Activated naive CD4-positive, alpha-beta T cell treated with anti-CD3 and anti-CD28 coated beads for 36 hours (primary cell): ENCODE measurements at regions not wholly inside any gene's neighbourhood (a gene's known extent, or its start where the extent isn't known, plus 50 kb on each side); places are given as distances from the start of the nearest gene placed in this dataset.

ENCODE experiments used
- CTCF ChIA-PET: fragments of 350-600 bp; sonication (Branson Sonifier 250); formaldehyde crosslinking; loops from one replicate; lab custom pipeline; 2021; ENCODE audit warnings: antibody characterized with exemption; lab: Charles Lee
- DNase-seq: peaks from one replicate; pipeline ENCODE4 v3.0.0-alpha.2; 2020
- H3K27ac Mint-ChIP-seq: one replicate; pipeline ENCODE4 v1.8.0; 2021; ENCODE audit warnings: mild to moderate bottlenecking, mixed read lengths
- H3K27me3 Mint-ChIP-seq: one replicate; pipeline ENCODE4 v1.8.0; 2021; ENCODE audit warnings: low read depth, mixed read lengths
- H3K36me3 Mint-ChIP-seq: one replicate; pipeline ENCODE4 v1.8.0; 2021; ENCODE audit warnings: low read depth, mixed read lengths
- H3K4me1 Mint-ChIP-seq: one replicate; pipeline ENCODE4 v1.8.0; 2021; ENCODE audit warnings: low read depth, mixed read lengths
- H3K4me3 Mint-ChIP-seq: one replicate; pipeline ENCODE4 v1.8.0; 2021; ENCODE audit warnings: mild to moderate bottlenecking, moderate library complexity, mixed read lengths
- H3K9me3 Mint-ChIP-seq: one replicate; pipeline ENCODE4 v1.8.0; 2021; ENCODE audit warnings: mixed read lengths
- intact Hi-C: fragments of 100-400 bp; cut with micrococcal nuclease; formaldehyde crosslinking; loops from one replicate; pipeline ENCODE4 v1.15.1; 2023

- CTCF ChIA-PET: no interaction called here
- no peak overlapping the region for H3K27ac Mint-ChIP-seq
- H3K9me3 Mint-ChIP-seq: no peaks in the 10 kb centered on the region
- no peaks in the 10 kb centered on the region for H3K36me3 Mint-ChIP-seq
- H3K4me3 Mint-ChIP-seq: no peak overlapping the region
- no peaks in the 10 kb centered on the region for H3K27me3 Mint-ChIP-seq
- intact Hi-C loops: no loop called here
- no peaks in the 10 kb centered on the region for H3K4me1 Mint-ChIP-seq
- DNase-seq: no peak
These were observed 674.1 kb downstream of the NR2F1-AS1 start for GRCh38 chr5:92906798-92907376.

DNA sequence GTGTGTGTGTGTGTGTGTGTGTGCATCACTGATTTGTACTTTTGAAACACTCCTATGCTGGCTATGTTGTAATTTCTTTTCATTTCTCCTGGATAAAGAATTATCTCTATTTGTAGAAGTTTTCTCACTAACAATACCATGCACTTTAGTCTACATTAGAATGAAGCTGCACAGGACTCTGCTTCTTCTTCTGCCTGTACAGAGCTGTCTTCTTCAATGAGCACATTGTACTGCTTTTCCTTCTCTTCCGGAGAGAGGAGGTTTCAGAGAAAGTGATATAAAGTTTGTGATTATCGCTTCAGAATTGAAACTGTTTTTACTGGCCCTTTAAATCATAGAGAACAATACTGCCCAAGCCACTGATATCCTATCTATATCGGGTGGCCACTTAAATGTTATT, 677.0 kb downstream of the NR2F1-AS1 start:
- CTCF ChIA-PET: no interaction called here
- H3K27ac Mint-ChIP-seq: no peak overlapping the region
- no peaks in the 10 kb centered on the region for H3K27me3 Mint-ChIP-seq
- H3K4me3 Mint-ChIP-seq: no peak overlapping the region
- H3K36me3 Mint-ChIP-seq: no peaks in the 10 kb centered on the region
- DNase-seq: no peak
- intact Hi-C loops: no loop called here
- H3K9me3 Mint-ChIP-seq: no peaks in the 10 kb centered on the region
- H3K4me1 Mint-ChIP-seq: no peaks in the 10 kb centered on the region

- H3K9me3 Mint-ChIP-seq: no peaks in the 10 kb centered on the region
- H3K36me3 Mint-ChIP-seq: no peaks in the 10 kb centered on the region
- CTCF ChIA-PET: no interaction called here
- no peak overlapping the region for H3K27ac Mint-ChIP-seq
- no peaks in the 10 kb centered on the region for H3K4me1 Mint-ChIP-seq
- intact Hi-C loops: no loop called here
- H3K27me3 Mint-ChIP-seq: peaks cover 2% of the 10 kb centered on the region
- DNase-seq: no peak
- no peak overlapping the region for H3K4me3 Mint-ChIP-seq
These were observed 681.4 kb downstream of the NR2F1-AS1 start for GRCh38 chr5:92899611-92900010.

DNA sequence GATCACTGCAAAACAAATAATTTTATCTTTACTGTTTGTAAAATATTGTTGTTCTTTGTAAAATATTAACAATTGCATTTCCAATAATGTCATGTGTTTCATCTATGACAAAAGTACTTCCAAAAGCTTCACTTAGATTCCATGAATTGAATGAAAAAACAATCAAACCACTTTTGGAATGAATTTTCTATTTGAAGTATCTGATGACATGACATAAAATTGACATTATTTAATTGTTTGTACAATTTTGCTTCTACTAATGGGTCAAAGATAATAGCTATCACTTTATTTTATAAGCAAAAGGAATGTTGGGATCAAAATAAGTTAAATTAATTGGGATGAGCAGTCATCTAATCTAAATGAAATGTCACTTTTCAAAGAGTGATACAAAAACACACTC, 684.3 kb downstream of the NR2F1-AS1 start:
- H3K4me3 Mint-ChIP-seq: no peak overlapping the region
- CTCF ChIA-PET: no interaction called here

DNA sequence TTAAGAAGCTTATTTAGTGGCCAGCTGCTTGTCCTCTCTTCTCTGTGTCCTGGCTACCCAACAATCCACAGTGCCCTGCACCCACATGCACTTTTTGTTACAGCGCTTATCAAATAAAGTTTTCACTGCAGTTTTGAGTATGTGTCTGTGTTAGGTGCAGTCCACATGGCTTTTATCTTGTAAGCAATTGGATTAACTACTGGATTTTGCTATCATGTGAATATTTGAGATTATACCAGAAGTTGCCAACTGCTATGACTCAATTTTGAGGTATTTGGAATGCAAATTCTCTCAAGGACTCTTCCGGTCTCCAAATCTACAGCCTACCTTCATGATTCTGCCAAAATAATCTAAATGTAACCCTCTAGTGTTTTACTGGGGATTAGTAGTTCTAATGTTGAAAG, 690.2 kb downstream of the NR2F1-AS1 start:
- H3K4me1 Mint-ChIP-seq: no peaks in the 10 kb centered on the region
- CTCF ChIA-PET: no interaction called here
- intact Hi-C loops: no loop called here

More for the DNA sequence above, 684.3 kb downstream of the NR2F1-AS1 start:
- intact Hi-C loops: no loop called here
- no peaks in the 10 kb centered on the region for H3K4me1 Mint-ChIP-seq
- no peaks in the 10 kb centered on the region for H3K36me3 Mint-ChIP-seq
- DNase-seq: no peak
- H3K9me3 Mint-ChIP-seq: peaks cover 3% of the 10 kb centered on the region
- H3K27me3 Mint-ChIP-seq: peaks cover 2% of the 10 kb centered on the region
- H3K27ac Mint-ChIP-seq: no peak overlapping the region

GRCh38 chr5:92889140-92889539, 691.9 kb downstream of the NR2F1-AS1 start:
- peaks cover 5% of the 10 kb centered on the region for H3K9me3 Mint-ChIP-seq
- no peak overlapping the region for H3K4me3 Mint-ChIP-seq
- no peaks in the 10 kb centered on the region for H3K36me3 Mint-ChIP-seq
- DNase-seq: no peak
- intact Hi-C loops: no loop called here
- H3K27me3 Mint-ChIP-seq: no peaks in the 10 kb centered on the region
- no peak overlapping the region for H3K27ac Mint-ChIP-seq
- CTCF ChIA-PET: no interaction called here
- H3K4me1 Mint-ChIP-seq: no peaks in the 10 kb centered on the region

More for the DNA sequence above, 690.2 kb downstream of the NR2F1-AS1 start:
- H3K9me3 Mint-ChIP-seq: peaks cover 5% of the 10 kb centered on the region
- no peak overlapping the region for H3K4me3 Mint-ChIP-seq
- no peaks in the 10 kb centered on the region for H3K36me3 Mint-ChIP-seq
- no peaks in the 10 kb centered on the region for H3K27me3 Mint-ChIP-seq
- no peak overlapping the region for H3K27ac Mint-ChIP-seq
- no peak for DNase-seq

DNA sequence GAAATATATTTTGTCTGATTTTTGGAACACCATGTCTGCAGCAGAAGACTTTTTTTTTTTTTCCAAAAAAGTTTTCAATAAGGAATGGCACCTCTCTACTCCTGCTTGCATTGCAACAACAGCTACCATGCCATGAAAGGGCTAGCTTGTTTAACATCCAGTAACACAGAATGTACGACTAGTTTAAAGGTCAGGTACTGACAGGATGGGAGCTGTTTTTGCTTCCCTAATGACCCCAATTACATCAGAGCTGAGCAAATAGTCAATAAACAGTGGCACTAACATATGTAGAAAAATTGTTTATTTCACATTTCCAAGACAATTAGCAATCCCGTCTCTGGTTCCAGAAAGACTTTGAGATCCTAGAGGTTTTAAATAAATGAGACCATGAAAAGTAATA, 693.8 kb downstream of the NR2F1-AS1 start:
- no peaks in the 10 kb centered on the region for H3K27me3 Mint-ChIP-seq
- no peak overlapping the region for H3K27ac Mint-ChIP-seq
- CTCF ChIA-PET: interaction anchor here (0.6 kb wide), 1 partner anchor 369 kb away, joined by 3 read pairs; no protein-coding TSS in a partner anchor
- intact Hi-C loops: no loop called here
- DNase-seq: no peak
- H3K9me3 Mint-ChIP-seq: peaks cover 2% of the 10 kb centered on the region
- H3K4me3 Mint-ChIP-seq: no peak overlapping the region
- no peaks in the 10 kb centered on the region for H3K36me3 Mint-ChIP-seq
- H3K4me1 Mint-ChIP-seq: no peaks in the 10 kb centered on the region

GRCh38 chr5:92886751-92887150, 694.3 kb downstream of the NR2F1-AS1 start:
- H3K4me3 Mint-ChIP-seq: no peak overlapping the region

GRCh38 chr5:92885950-92886349, 695.1 kb downstream of the NR2F1-AS1 start:
- Mint-ChIP-seq H3K27me3 (no peaks in the 10 kb centered on the region), H3K9me3 (peaks cover 2% of the 10 kb centered on the region), H3K4me3 (no peak overlapping the region), H3K4me1 (no peaks in the 10 kb centered on the region), H3K36me3 (no peaks in the 10 kb centered on the region), H3K27ac (no peak overlapping the region)
- DNase-seq: no peak
- CTCF ChIA-PET: no interaction called here
- intact Hi-C loops: no loop called here

More at GRCh38 chr5:92886751-92887150, 694.3 kb downstream of the NR2F1-AS1 start:
- no peaks in the 10 kb centered on the region for H3K36me3 Mint-ChIP-seq
- intact Hi-C loops: no loop called here
- H3K27me3 Mint-ChIP-seq: no peaks in the 10 kb centered on the region
- no peaks in the 10 kb centered on the region for H3K4me1 Mint-ChIP-seq
- peaks cover 2% of the 10 kb centered on the region for H3K9me3 Mint-ChIP-seq
- no peak overlapping the region for H3K27ac Mint-ChIP-seq
- CTCF ChIA-PET: interaction anchor here (0.6 kb wide), 1 partner anchor 368 kb away, joined by 3 read pairs; no protein-coding TSS in a partner anchor
- no peak for DNase-seq

- DNase-seq: no peak
- Mint-ChIP-seq H3K9me3 (peaks cover 2% of the 10 kb centered on the region), H3K27ac (no peak overlapping the region), H3K36me3 (no peaks in the 10 kb centered on the region), H3K4me1 (no peaks in the 10 kb centered on the region), H3K4me3 (no peak overlapping the region), H3K27me3 (no peaks in the 10 kb centered on the region)
- intact Hi-C loops: no loop called here
- CTCF ChIA-PET: no interaction called here
These were observed 696.5 kb downstream of the NR2F1-AS1 start for GRCh38 chr5:92884469-92884868.

GRCh38 chr5:92879806-92880543, 701.0 kb downstream of the NR2F1-AS1 start:
- Mint-ChIP-seq H3K4me3 (no peak overlapping the region), H3K27ac (no peak overlapping the region), H3K9me3 (peaks cover 9% of the 10 kb centered on the region), H3K27me3 (no peaks in the 10 kb centered on the region), H3K36me3 (no peaks in the 10 kb centered on the region), H3K4me1 (no peaks in the 10 kb centered on the region)
- DNase-seq: no peak
- intact Hi-C loops: no loop called here
- CTCF ChIA-PET: no interaction called here

DNA sequence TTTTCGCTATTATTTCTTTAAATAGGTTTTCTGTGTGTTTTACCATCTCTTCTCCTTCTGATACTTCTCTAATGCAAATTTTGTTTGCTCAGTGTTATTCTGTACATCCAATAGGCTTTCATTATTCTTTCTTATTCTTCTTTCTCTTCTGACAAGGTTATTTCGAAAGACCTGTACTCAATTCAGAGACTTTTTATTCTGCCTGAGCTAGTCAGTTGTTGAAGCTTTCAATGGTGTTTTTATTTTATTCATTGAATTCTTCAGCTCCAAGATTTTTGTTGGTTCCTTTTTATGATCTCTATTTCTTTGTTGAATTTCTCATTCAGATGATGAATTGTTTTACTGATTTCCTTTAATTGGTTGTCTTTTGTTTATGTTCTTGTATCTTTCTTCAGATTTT, 706.2 kb downstream of the NR2F1-AS1 start:
- no peak overlapping the region for H3K4me3 Mint-ChIP-seq
- no peaks in the 10 kb centered on the region for H3K4me1 Mint-ChIP-seq
- DNase-seq: no peak
- H3K27me3 Mint-ChIP-seq: peaks cover 1% of the 10 kb centered on the region
- peaks cover 23% of the 10 kb centered on the region for H3K9me3 Mint-ChIP-seq
- intact Hi-C loops: no loop called here
- H3K36me3 Mint-ChIP-seq: no peaks in the 10 kb centered on the region
- no peak overlapping the region for H3K27ac Mint-ChIP-seq
- CTCF ChIA-PET: no interaction called here

DNA sequence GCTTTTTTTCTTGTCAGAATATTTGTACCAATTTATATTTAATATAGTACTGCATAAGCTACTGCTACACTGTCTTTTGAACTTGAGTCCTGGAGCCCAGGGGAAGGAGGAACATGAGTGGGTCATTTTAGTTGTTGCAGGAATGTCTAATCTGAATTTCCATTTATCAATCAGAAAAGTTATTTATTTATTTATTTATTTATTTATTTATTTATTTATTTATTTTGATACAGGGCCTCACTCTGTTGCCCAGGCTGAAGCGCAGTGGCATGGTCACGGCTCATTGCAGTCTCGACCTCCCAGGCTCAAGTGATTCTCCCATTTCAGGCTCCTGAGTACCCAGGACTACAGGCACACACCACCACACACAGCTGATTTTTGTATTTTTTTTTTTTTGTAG, 712.6 kb downstream of the NR2F1-AS1 start:
- H3K4me1 Mint-ChIP-seq: no peaks in the 10 kb centered on the region

More for the DNA sequence above, 712.6 kb downstream of the NR2F1-AS1 start:
- H3K27me3 Mint-ChIP-seq: no peaks in the 10 kb centered on the region
- CTCF ChIA-PET: no interaction called here
- intact Hi-C loops: no loop called here
- H3K27ac Mint-ChIP-seq: no peak overlapping the region
- no peaks in the 10 kb centered on the region for H3K36me3 Mint-ChIP-seq
- no peak for DNase-seq
- peaks cover 6% of the 10 kb centered on the region for H3K9me3 Mint-ChIP-seq
- H3K4me3 Mint-ChIP-seq: no peak overlapping the region
